B cell (primary cell): ENCODE measurements at regions not wholly inside any gene's neighbourhood (a gene's known extent, or its start where the extent isn't known, plus 50 kb on each side); places are given as distances from the start of the nearest gene placed in this dataset.

ENCODE experiments used
- ATAC-seq: fragments of 200-7000 bp; cut with Tn5 transposase; one replicate; pipeline ENCODE4 v1.10.0; 2021; ENCODE audit warnings: low read depth, mild to moderate bottlenecking, moderate number of reproducible peaks, moderate library complexity
- CTCF ChIA-PET: fragments of 350-600 bp; sonication (Branson Sonifier 250); formaldehyde crosslinking; loops from one replicate; lab custom pipeline; 2021; ENCODE audit warnings: antibody characterized with exemption, inconsistent platforms; lab: Charles Lee
- POLR2A ChIA-PET: fragments of 350-600 bp; sonication (Branson Sonifier 250); formaldehyde crosslinking; loops from one replicate; lab custom pipeline; 2021; ENCODE audit warnings: antibody characterized with exemption; lab: Charles Lee
- DNase-seq: peaks from one replicate; pipeline ENCODE4 v3.0.0; 2013
- H2AFZ ChIP-seq: 2 replicates; pipeline ENCODE4 v1.6.1; 2012; ENCODE audit warnings: mild to moderate bottlenecking, low read depth, low read length; ENCODE audit not compliant: insufficient read depth, poor library complexity, severe bottlenecking
- H3K27ac ChIP-seq, 2 donors: 1 replicate in 1 of 2; 2 replicates in 1 of 2; pipeline ENCODE4 v1.5.1; 2012 to 2013; ENCODE audit warnings: low read length in 2 of 2, mild to moderate bottlenecking in 2 of 2, moderate library complexity in 1 of 2
- H3K27me3 ChIP-seq, 4 experiments: fragments of 200-600 bp in 1 of 4; sonication (generic) in 1 of 4; replicated peaks in 1 of 4; 1 replicate in 2 of 4; 2 replicates in 2 of 4; pipeline versions ENCODE4 v1.6.1 to v1.7.0; 2013 to 2016; ENCODE audit warnings: low read length in 3 of 4, mild to moderate bottlenecking in 2 of 4, mixed read lengths in 1 of 4, moderate library complexity in 1 of 4; ENCODE audit not compliant: insufficient read depth in 4 of 4, control insufficient read depth in 3 of 4; ENCODE audit errors: control extremely low read depth in 1 of 4
- H3K36me3 ChIP-seq, 2 experiments: replicated peaks in 1 of 2; 1 replicate in 1 of 2; 2 replicates in 1 of 2; pipeline versions ENCODE4 v1.6.1 to v1.7.1; 2013; ENCODE audit warnings: low read length in 1 of 2; ENCODE audit not compliant: insufficient read depth in 2 of 2, control insufficient read depth in 1 of 2; ENCODE audit errors: control extremely low read depth in 1 of 2, extremely low read depth in 1 of 2
- H3K4me1 ChIP-seq, 2 donors: fragments of 200-600 bp in 1 of 2; sonication (generic) in 1 of 2; 1 replicate in 1 of 2; 2 replicates in 1 of 2; pipeline versions ENCODE4 v1.5.1 to v1.6.1; 2013 to 2017; ENCODE audit warnings: low read length in 2 of 2; ENCODE audit not compliant: control insufficient read depth in 2 of 2, insufficient read depth in 2 of 2
- H3K4me2 ChIP-seq: replicated peaks from 2 replicates; pipeline ENCODE3; 2012; ENCODE audit warnings: mild to moderate bottlenecking, low read depth, low read length; ENCODE audit not compliant: poor library complexity, severe bottlenecking
- H3K4me3 ChIP-seq, 5 experiments: fragments of 200-600 bp in 1 of 5; sonication (generic) in 1 of 5; 1 replicate in 3 of 5; 2 replicates in 2 of 5; pipeline versions ENCODE4 v1.5.1 to v1.7.0; 2011 to 2016; ENCODE audit warnings: low read length in 4 of 5, mild to moderate bottlenecking in 4 of 5, low read depth in 2 of 5, control low read depth in 1 of 5, moderate library complexity in 1 of 5; ENCODE audit not compliant: insufficient read depth in 1 of 5; ENCODE audit errors: control extremely low read depth in 1 of 5, extremely low read depth in 1 of 5
- H3K79me2 ChIP-seq: fragments of 200-600 bp; sonication (generic); one replicate; pipeline ENCODE4 v1.6.0; 2016; ENCODE audit warnings: low read length; ENCODE audit not compliant: control insufficient read depth, insufficient read depth
- H3K9ac ChIP-seq: fragments of 200-600 bp; sonication (generic); 2 replicates; pipeline ENCODE4 v1.6.1; 2017; ENCODE audit warnings: mild to moderate bottlenecking, low read length, moderate library complexity
- H3K9me3 ChIP-seq, 3 donors: one replicate each; pipeline versions ENCODE4 v1.6.1 to v1.7.1; 2013; ENCODE audit warnings: low read length in 2 of 3; ENCODE audit not compliant: control insufficient read depth in 2 of 3, insufficient read depth in 1 of 3; ENCODE audit errors: control extremely low read depth in 1 of 3
- H4K20me1 ChIP-seq: 2 replicates; pipeline ENCODE4 v1.6.0; 2012; ENCODE audit warnings: mild to moderate bottlenecking, low read length; ENCODE audit not compliant: insufficient read depth, control insufficient read depth, poor library complexity, severe bottlenecking
- H3K27ac Mint-ChIP-seq: one replicate; pipeline ENCODE4 v1.8.0; 2021; ENCODE audit warnings: mixed read lengths
- H3K27me3 Mint-ChIP-seq: one replicate; pipeline ENCODE4 v1.8.0; 2021; ENCODE audit warnings: mixed read lengths
- H3K4me1 Mint-ChIP-seq: one replicate; pipeline ENCODE4 v1.8.0; 2021; ENCODE audit warnings: mixed read lengths
- H3K4me3 Mint-ChIP-seq: one replicate; pipeline ENCODE4 v1.8.0; 2021; ENCODE audit warnings: mixed read lengths
- H3K9me3 Mint-ChIP-seq: one replicate; pipeline ENCODE4 v1.8.0; 2022; ENCODE audit warnings: mixed read lengths; ENCODE audit not compliant: insufficient read depth
- EZH2 ChIP-seq: IDR thresholded peaks from 2 replicates; pipeline ENCODE4 v1.6.1; 2012; ENCODE audit warnings: borderline replicate concordance, low read depth, mild to moderate bottlenecking, moderate library complexity, low read length; ENCODE audit not compliant: insufficient read depth, poor library complexity, severe bottlenecking
- WGBS: methylation state at CpG from one replicate; pipeline ENCODE4 v1.1.5; 2013; ENCODE audit warnings: missing lambda C conversion rate; ENCODE audit not compliant: insufficient coverage; 5-methylcytosine and 5-hydroxymethylcytosine counted together
- intact Hi-C: fragments of 100-400 bp; cut with micrococcal nuclease; formaldehyde crosslinking; loops from one replicate; pipeline ENCODE4 v1.10.0; 2022
- TF ChIP-seq, protein P1 (sequence below): fragments of 200-600 bp; IDR thresholded peaks from one replicate; pipeline ENCODE4 v1.8.0; 2022; ENCODE audit warnings: antibody characterized with exemption, mild to moderate bottlenecking

DNA sequence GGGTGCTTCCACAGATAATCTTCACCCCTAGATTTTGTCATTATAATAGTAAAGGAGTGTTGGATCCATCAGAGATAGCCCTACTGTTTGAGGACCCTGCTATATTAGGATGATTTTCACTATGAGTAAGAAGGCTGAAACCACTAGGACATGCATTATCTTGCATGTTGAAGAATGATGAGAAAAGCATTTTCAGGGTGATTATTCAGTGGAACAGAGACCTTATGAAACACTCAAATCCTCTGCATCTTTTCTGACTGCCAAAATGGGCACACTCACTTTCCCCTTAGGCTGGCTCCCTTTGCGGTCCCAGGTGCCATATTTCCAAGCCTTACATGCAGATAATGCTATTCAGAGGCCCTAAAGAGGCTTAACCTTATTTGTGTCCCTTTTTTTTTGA is 296.9 kb downstream of the RND3 start:
- ChIA-PET CTCF (no interaction called here), POLR2A (no interaction called here)
- no peaks in the 10 kb centered on the region for H3K36me3 ChIP-seq
- H3K27me3 Mint-ChIP-seq = no peaks in the 10 kb centered on the region
- no peaks in the 10 kb centered on the region for H4K20me1 ChIP-seq
- 73% methylated on average over 1 of the region's 1 CpG for WGBS
- H3K27ac Mint-ChIP-seq = no peak overlapping the region
- ATAC-seq (no peak), DNase-seq (no peak)
- H3K9ac ChIP-seq = no peak overlapping the region
- no peak for TF ChIP-seq EZH2
- H2AFZ ChIP-seq = no peak overlapping the region
- H3K4me3 Mint-ChIP-seq = no peak overlapping the region
- no peak overlapping the region for H3K4me2 ChIP-seq
- no peaks in the 10 kb centered on the region for H3K27me3 ChIP-seq
- peaks cover 0 to 13% (median 0%) of the 10 kb centered on the region in 3 donors for H3K9me3 ChIP-seq
- H3K4me3 ChIP-seq = no peak overlapping the region
- H3K79me2 ChIP-seq = no peaks in the 10 kb centered on the region
- peaks cover 2% of the 10 kb centered on the region for H3K9me3 Mint-ChIP-seq
- intact Hi-C loops = no loop called here
- no peaks in the 10 kb centered on the region for H3K4me1 Mint-ChIP-seq
- no peaks in the 10 kb centered on the region for H3K4me1 ChIP-seq
- no peak overlapping the region for H3K27ac ChIP-seq

DNA sequence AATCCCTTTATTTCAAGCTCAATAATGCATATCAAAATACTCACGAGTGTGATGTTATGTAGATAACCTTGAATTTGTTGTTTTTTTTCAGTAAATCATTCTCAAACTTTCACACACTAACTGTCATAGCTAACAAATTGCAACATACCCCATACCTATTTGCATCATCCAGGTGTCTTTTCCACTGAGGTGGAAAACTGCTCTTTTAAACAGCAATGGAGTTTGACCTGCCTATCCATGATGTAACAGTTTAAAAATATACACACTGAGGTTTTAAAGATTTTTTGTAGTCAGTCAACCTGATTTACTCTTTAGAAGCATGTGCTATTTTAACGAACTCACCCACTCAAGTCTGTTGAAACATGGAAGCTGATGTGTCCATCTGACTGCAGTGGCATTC is 298.7 kb downstream of the RND3 start:
- no peak for ATAC-seq
- POLR2A ChIA-PET = no interaction called here
- intact Hi-C loops = no loop called here

More for the DNA sequence above, 298.7 kb downstream of the RND3 start:
- Histone ChIP-seq H3K4me2 (no peak overlapping the region), H3K4me1 (no peaks in the 10 kb centered on the region), H3K9me3 (peaks cover 0 to 13% (median 0%) of the 10 kb centered on the region in 3 donors), H2AFZ (no peak overlapping the region), H3K79me2 (no peaks in the 10 kb centered on the region), H3K9ac (no peak overlapping the region), H4K20me1 (no peaks in the 10 kb centered on the region), H3K4me3 (no peak overlapping the region), H3K36me3 (no peaks in the 10 kb centered on the region), H3K27me3 (no peaks in the 10 kb centered on the region), H3K27ac (no peak overlapping the region)
- no peak overlapping the region for H3K27ac Mint-ChIP-seq
- peaks cover 2% of the 10 kb centered on the region for H3K9me3 Mint-ChIP-seq
- WGBS = no CpG with 5 or more reads among the region's 2 CpGs
- H3K4me1 Mint-ChIP-seq = no peaks in the 10 kb centered on the region
- CTCF ChIA-PET = no interaction called here
- H3K27me3 Mint-ChIP-seq = no peaks in the 10 kb centered on the region
- DNase-seq = no peak
- no peak overlapping the region for H3K4me3 Mint-ChIP-seq
- TF ChIP-seq, protein P1, sequence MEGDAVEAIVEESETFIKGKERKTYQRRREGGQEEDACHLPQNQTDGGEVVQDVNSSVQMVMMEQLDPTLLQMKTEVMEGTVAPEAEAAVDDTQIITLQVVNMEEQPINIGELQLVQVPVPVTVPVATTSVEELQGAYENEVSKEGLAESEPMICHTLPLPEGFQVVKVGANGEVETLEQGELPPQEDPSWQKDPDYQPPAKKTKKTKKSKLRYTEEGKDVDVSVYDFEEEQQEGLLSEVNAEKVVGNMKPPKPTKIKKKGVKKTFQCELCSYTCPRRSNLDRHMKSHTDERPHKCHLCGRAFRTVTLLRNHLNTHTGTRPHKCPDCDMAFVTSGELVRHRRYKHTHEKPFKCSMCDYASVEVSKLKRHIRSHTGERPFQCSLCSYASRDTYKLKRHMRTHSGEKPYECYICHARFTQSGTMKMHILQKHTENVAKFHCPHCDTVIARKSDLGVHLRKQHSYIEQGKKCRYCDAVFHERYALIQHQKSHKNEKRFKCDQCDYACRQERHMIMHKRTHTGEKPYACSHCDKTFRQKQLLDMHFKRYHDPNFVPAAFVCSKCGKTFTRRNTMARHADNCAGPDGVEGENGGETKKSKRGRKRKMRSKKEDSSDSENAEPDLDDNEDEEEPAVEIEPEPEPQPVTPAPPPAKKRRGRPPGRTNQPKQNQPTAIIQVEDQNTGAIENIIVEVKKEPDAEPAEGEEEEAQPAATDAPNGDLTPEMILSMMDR = no peak
- no peak for TF ChIP-seq EZH2
